ENCODE measurements at regions not wholly inside any gene's neighbourhood (a gene's known extent, or its start where the extent isn't known, plus 50 kb on each side); places are given as distances from the start of the nearest gene placed in this dataset.
A peak's percentile ranks its signal among the peaks of the same experiment; 100 is the strongest.
"Not testable (repeated sequence)": the region's sequence is repeated elsewhere in the genome, so short reads cannot be mapped to it uniquely, and the experiment has no call there.

GRCh38 chr18:73330106-73330505 is 462.3 kb upstream of the NETO1 start:
- in situ Hi-C loops (cut with HindIII; ENCODE audit: low pct_unique_long_range_greater_than_20kb, low sequenced_read_pairs); DNase-seq (ENCODE audit: low read depth, low spot score): not testable (repeated sequence)

GRCh38 chr18:73324187-73324831 is 456.5 kb upstream of the NETO1 start:
- in situ Hi-C loops (cut with HindIII; ENCODE audit: low pct_unique_long_range_greater_than_20kb, low sequenced_read_pairs); DNase-seq (ENCODE audit: low read depth, low spot score): not testable (repeated sequence)

DNA sequence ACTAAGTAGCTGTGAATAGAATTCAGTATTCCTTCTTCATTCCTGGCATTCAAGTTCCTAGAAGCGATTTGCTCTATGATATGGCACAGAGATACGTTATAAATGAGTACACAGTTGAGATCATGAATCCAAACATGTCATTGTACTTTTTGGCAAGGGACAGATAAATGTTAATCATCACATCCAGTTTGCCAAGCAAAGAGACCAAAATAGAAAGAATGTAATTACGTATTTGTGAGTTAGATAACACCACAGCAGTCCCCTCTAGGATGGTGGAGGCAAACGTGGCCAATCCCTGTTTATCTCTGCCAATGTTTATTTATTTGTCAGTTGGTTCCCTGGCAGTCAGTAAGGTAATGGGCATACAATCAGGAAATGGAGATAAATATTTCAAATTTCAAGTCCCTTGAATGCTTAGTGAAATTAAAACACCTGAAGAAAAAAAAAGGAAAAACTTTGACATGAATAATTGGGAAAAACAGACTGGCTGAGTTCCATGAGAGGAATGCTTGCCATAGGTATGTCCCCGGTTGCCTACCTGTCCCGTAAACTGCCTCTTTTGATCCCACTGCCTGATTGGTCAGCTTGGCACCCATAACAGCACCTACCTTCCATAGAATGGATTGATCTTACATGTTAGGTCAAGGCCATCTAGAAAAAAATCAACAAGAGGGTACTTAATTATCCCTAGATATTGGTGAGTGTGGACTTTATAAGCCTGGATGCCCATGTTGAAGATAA is 451.1 kb upstream of the NETO1 start:
- in situ Hi-C loops (cut with HindIII; ENCODE audit: low pct_unique_long_range_greater_than_20kb, low sequenced_read_pairs): no loop called here
- DNase-seq (ENCODE audit: low read depth, low spot score): no peak

DNA sequence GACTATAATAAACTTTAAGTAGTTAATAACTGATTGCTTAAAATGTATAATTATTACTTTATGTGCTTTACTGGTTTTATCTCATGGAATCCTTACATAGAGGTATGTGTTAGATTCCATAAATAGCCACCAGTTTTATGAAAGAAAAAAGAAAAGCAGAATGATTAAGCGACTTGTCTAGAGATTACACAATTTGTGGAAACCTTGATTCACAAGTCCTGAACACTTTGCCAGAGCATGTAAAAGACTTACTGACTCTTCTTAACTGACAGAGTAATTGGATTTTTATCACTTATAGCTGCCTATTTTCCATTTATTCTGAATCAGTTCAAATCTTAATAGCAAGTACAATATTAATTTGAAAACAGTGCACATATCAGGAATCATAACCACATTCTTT is 448.7 kb upstream of the NETO1 start:
- in situ Hi-C loops (cut with HindIII; ENCODE audit: low pct_unique_long_range_greater_than_20kb, low sequenced_read_pairs): no loop called here
- DNase-seq (ENCODE audit: low read depth, low spot score): no peak

DNA sequence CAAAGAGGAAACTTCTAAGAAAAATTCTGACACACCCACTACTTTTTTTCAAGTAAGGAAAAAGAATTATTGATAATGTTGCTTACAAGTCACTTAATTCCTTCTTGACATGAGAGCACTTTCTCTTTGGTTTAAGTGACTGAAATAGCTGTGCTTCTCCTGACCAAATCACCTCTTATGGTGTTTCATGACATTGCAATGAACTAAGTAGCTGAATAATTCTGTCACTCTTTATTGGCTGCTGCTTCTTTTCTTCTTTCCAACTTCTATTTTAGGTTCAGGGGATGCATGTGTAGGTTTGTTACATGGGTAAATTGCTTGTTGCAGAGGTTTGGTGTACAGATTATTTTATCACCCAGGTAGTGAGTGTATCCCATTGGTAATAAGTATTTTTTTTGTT is 447.6 kb upstream of the NETO1 start:
- DNase-seq (ENCODE audit: low read depth, low spot score): no peak
- in situ Hi-C loops (cut with HindIII; ENCODE audit: low pct_unique_long_range_greater_than_20kb, low sequenced_read_pairs): no loop called here

- in situ Hi-C loops (cut with HindIII; ENCODE audit: low pct_unique_long_range_greater_than_20kb, low sequenced_read_pairs): no loop called here
- no peak for DNase-seq (ENCODE audit: low read depth, low spot score)
Measured at GRCh38 chr18:73313476-73313875, 445.7 kb upstream of the NETO1 start.

GRCh38 chr18:73296686-73297085 is 428.9 kb upstream of the NETO1 start:
- DNase-seq (ENCODE audit: low read depth, low spot score): no peak
- in situ Hi-C loops (cut with HindIII; ENCODE audit: low pct_unique_long_range_greater_than_20kb, low sequenced_read_pairs): no loop called here

- no peak for DNase-seq (ENCODE audit: low read depth, low spot score)
- in situ Hi-C loops (cut with HindIII; ENCODE audit: low pct_unique_long_range_greater_than_20kb, low sequenced_read_pairs): no loop called here
Measured at GRCh38 chr18:73292156-73292555, 424.4 kb upstream of the NETO1 start.

GRCh38 chr18:73288813-73289212 is 421.0 kb upstream of the NETO1 start:
- no peak for DNase-seq (ENCODE audit: low read depth, low spot score)
- in situ Hi-C loops (cut with HindIII; ENCODE audit: low pct_unique_long_range_greater_than_20kb, low sequenced_read_pairs): no loop called here

DNA sequence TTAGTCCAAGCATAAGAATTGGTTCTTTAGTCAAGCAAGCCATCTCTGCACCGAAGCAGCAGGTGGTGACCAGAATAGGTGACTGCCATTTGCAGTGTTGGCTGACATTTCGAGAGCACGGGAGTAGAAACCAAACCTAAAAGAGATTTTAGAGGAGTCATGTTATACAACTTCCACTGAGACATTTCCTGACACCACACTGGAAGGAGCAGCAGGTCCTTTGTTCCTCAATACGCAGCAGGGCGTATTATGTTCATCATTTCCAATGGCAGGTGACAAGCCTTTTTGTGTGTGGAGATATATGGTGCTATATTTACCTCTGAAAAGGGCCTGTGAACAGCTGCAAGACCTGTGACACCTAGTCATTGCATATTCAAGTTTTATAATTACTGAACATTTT is 418.8 kb upstream of the NETO1 start:
- in situ Hi-C loops (cut with HindIII; ENCODE audit: low pct_unique_long_range_greater_than_20kb, low sequenced_read_pairs): no loop called here
- no peak for DNase-seq (ENCODE audit: low read depth, low spot score)

DNA sequence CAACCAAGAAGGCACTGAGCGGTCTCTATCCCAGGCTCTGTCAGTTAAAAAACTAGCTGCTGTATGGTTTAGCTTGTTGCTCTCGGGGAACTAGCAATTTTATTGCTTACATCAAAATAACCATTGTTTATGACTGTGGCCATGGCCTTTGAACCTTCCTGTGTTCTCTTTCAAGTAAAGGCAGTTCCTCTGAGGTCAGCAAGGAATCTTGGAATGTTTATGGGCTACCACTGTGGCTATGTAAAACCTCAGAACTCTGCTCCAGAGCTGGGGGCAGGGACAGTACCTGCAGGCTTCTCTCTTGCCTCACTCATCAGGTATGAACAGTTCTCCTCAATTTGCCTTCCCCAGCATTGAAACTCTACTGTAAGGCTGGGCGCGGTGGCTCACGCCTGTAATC is 416.0 kb upstream of the NETO1 start:
- DNase-seq (ENCODE audit: low read depth, low spot score): no peak
- in situ Hi-C loops (cut with HindIII; ENCODE audit: low pct_unique_long_range_greater_than_20kb, low sequenced_read_pairs): no loop called here

DNA sequence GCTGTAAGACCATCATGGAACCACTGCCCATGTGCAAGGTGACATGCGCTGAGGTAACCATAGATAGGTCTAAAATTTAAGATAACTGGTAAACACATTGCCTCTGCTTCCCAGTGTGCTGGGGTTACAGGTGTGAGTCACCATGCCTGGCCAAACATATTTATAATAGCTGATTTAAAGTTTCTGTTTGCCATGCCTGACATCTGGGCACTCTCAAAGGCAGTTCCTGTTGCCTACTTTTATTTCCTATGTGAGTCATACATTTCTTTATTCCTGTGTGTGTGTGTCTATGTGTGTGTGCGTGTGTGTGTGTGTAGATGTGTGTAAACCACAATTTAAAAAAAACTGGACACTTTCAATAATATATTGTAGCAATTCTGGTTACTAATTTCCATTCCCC is 415.2 kb upstream of the NETO1 start:
- DNase-seq (ENCODE audit: low read depth, low spot score): no peak
- in situ Hi-C loops (cut with HindIII; ENCODE audit: low pct_unique_long_range_greater_than_20kb, low sequenced_read_pairs): no loop called here

GRCh38 chr18:73279498-73279897 is 411.7 kb upstream of the NETO1 start:
- in situ Hi-C loops (cut with HindIII; ENCODE audit: low pct_unique_long_range_greater_than_20kb, low sequenced_read_pairs): no loop called here
- DNase-seq (ENCODE audit: low read depth, low spot score): no peak

DNA sequence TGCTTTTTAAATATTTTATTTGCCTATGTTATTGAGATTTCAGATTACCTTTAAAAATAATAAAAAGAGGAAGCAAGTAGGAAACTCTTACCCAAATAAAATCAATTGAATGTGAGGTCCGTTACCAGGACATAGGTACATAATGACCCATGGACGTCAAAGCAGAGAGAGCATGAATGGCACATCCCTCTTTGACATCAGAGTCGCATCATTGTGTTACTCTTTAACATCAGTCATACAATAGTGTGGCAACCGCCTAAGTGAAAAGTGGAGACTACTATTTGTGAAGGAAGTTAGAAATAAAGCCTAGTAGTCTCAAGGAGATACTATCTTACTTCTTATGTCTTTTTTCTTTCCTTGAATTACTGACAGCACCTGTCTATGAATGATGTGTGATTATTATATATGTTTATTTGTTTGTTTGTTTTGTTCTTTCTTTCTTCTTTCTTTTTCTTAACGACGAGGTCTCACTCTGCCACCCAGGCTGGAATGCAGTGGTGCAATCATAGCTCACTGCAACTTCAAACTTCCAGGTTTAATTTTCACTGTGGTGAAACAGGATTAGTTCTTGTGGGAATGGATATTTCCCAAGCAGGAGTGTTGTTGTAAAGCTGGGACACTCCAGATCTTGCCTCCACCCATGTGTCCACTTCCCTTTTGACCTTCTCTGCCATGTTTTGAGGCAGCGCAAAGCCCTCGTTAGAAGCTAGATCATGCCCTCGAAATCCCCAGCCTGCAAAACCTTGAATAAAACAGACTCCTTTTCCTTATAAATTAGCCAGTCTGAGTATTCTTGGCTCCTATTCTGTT is 407.2 kb upstream of the NETO1 start:
- in situ Hi-C loops (cut with HindIII; ENCODE audit: low pct_unique_long_range_greater_than_20kb, low sequenced_read_pairs): no loop called here
- no peak for DNase-seq (ENCODE audit: low read depth, low spot score)

DNA sequence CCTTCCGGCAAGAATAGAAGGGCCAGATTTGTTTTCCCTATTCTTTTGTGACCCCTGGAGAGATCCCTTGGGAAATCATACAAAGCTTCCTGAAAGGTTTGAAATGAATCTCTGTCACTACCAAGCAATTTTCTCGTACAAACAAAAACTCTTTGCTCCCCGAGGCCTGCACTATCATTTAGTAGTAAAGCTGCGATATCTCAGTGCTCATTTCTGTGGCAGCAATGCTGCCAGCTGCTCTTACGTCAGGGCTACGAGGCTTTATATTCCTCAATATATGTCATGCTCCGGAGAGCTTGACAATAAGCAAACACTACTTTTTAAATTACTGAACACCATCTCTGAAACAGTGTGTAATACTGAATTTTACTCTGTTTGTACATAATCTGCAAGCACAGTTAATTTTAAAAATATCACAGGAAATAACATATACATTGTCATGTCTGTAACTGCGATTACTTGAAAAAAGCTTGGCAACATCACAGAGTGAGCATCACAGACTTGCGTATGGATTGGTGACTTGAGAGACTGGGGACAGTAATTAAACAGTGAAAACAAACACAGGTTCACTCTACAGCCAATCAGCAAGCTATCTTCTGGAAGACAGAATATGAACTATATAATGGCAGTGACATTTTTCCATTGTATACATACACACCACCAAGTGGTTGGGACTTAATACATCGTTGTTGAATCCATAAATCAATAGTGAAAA is 403.3 kb upstream of the NETO1 start:
- no peak for DNase-seq (ENCODE audit: low read depth, low spot score)
- in situ Hi-C loops (cut with HindIII; ENCODE audit: low pct_unique_long_range_greater_than_20kb, low sequenced_read_pairs): no loop called here

DNA sequence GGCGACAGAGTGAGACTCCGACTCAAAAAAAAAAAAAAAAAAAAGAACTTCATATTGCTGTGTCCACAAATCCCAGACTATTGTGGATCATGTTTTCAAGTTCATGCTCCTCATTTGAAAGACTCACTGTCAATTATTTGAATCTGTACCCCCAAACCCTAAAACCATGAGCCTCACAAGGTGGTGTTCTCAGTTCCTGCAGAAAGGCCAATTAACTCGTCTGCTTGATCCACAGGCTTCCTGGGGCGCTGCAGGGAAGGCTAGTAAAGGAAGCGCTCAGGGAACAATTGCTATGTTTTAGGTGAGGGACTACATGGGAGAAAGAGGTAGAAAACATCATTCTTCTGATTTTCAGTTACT is 396.8 kb upstream of the NETO1 start:
- peak; percentile 48 for DNase-seq (ENCODE audit: low read depth, low spot score)
- in situ Hi-C loops (cut with HindIII; ENCODE audit: low pct_unique_long_range_greater_than_20kb, low sequenced_read_pairs): no loop called here

- in situ Hi-C loops (cut with HindIII; ENCODE audit: low pct_unique_long_range_greater_than_20kb, low sequenced_read_pairs): no loop called here
- no peak for DNase-seq (ENCODE audit: low read depth, low spot score)
Measured at GRCh38 chr18:73261923-73262322, 394.1 kb upstream of the NETO1 start.

GRCh38 chr18:73261243-73261642 is 393.5 kb upstream of the NETO1 start:
- DNase-seq (ENCODE audit: low read depth, low spot score): no peak
- in situ Hi-C loops (cut with HindIII; ENCODE audit: low pct_unique_long_range_greater_than_20kb, low sequenced_read_pairs): no loop called here
